Left lung (tissue), 4 donors: ENCODE measurements at regions not wholly inside any gene's neighbourhood (a gene's known extent, or its start where the extent isn't known, plus 50 kb on each side); places are given as distances from the start of the nearest gene placed in this dataset.

Experiments
- ATAC-seq: fragments of 200-7000 bp; cut with Tn5 transposase; one replicate; pipeline ENCODE4 v1.9.1; 2020; ENCODE audit warnings: moderate library complexity
- DNase-seq, 4 donors: peaks; one replicate each; pipeline ENCODE4 v3.0.0-alpha.2; 2013 to 2020
- H3K27ac ChIP-seq, 2 donors: fragments of 200-600 bp; sonication (generic) in 1 of 2; one replicate each; pipeline versions ENCODE4 v1.5.0 to v1.8.0; 2020 to 2021
- H3K27me3 ChIP-seq, 2 donors: fragments of 200-600 bp; sonication (generic) in 1 of 2; one replicate each; pipeline versions ENCODE4 v1.5.0 to v1.8.0; 2020 to 2021
- H3K36me3 ChIP-seq, 2 donors: fragments of 200-600 bp; sonication (generic) in 1 of 2; one replicate each; pipeline versions ENCODE4 v1.5.0 to v1.8.0; 2020 to 2021
- H3K4me1 ChIP-seq, 2 donors: fragments of 200-600 bp; one replicate each; pipeline ENCODE4 v1.8.0; 2021
- H3K4me3 ChIP-seq, 2 donors: fragments of 200-600 bp; sonication (generic) in 1 of 2; one replicate each; pipeline versions ENCODE4 v1.5.0 to v1.8.0; 2020 to 2021; ENCODE audit warnings: mild to moderate bottlenecking in 1 of 2
- H3K9me3 ChIP-seq, 2 donors: fragments of 200-600 bp; sonication (generic) in 1 of 2; one replicate each; pipeline versions ENCODE4 v1.5.0 to v1.8.0; 2020 to 2021
- intact Hi-C, 2 donors: fragments of 100-400 bp; cut with DNase I; formaldehyde crosslinking; loops; one replicate each; pipeline versions ENCODE4 v1.11.2 to v1.14.2; 2022
- TF ChIP-seq, protein P1 (sequence below), 2 donors: fragments of 200-600 bp; sonication (generic) in 1 of 2; IDR thresholded peaks; one replicate each; pipeline versions ENCODE4 v1.5.0 to v1.8.0; 2021; ENCODE audit warnings: antibody characterized with exemption in 2 of 2
- donor health status: DM: no; HTN: yes; CAD: no.
- donor health status: DM: no; HTN: no; CAD: no.

DNA sequence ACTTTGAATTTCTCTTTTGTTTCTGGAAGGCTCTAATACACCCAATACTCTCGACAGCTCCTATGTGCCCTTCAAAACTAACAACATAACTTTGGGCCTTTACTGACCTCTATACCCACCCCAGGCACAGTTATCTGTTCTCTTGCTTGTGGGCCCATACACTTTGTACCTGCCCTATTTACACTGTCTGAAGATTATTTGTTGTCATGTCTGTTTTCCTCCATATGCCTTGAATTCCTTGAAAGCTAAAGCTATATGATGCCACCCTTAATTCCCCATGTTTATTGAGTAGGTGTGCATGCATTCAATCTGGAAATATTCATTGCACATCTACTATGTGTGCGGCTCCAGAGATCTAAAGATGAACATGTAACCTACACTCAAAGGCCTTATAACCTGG is 267.6 kb downstream of the PLPP3 start:
- intact Hi-C loops, result no loop called here
- TF ChIP-seq, protein P1, sequence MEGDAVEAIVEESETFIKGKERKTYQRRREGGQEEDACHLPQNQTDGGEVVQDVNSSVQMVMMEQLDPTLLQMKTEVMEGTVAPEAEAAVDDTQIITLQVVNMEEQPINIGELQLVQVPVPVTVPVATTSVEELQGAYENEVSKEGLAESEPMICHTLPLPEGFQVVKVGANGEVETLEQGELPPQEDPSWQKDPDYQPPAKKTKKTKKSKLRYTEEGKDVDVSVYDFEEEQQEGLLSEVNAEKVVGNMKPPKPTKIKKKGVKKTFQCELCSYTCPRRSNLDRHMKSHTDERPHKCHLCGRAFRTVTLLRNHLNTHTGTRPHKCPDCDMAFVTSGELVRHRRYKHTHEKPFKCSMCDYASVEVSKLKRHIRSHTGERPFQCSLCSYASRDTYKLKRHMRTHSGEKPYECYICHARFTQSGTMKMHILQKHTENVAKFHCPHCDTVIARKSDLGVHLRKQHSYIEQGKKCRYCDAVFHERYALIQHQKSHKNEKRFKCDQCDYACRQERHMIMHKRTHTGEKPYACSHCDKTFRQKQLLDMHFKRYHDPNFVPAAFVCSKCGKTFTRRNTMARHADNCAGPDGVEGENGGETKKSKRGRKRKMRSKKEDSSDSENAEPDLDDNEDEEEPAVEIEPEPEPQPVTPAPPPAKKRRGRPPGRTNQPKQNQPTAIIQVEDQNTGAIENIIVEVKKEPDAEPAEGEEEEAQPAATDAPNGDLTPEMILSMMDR (IDR thresholded peaks at IDR 0.05), result no peak
- ATAC-seq (no peak), DNase-seq (no peak)
- no peak overlapping the region for H3K4me3 ChIP-seq
- no peak overlapping the region for H3K27ac ChIP-seq
- H3K36me3 ChIP-seq, result no peaks in the 10 kb centered on the region
- no peaks in the 10 kb centered on the region for H3K27me3 ChIP-seq
- H3K9me3 ChIP-seq, result peaks cover 0 to 12% of the 10 kb centered on the region in 2 donors
- H3K4me1 ChIP-seq, result no peaks in the 10 kb centered on the region

DNA sequence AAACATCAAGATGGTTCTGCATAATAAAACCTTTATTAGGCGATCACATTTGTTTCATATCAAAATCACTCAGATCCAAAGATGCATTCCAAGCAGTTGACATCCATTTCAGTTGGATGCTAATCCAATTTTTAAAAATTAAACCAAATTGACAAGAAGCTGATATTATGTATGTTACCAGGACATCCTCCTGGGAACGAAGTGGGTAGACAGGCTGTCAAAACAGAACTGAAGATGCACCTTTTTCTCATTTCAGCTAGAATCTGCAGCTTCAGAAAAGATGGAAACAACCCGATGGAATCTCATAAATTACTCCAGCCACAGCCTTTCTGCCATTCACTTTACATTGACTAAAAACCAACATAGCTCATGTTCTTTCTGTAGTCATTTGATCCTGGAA is 268.4 kb downstream of the PLPP3 start:
- intact Hi-C loops, result no loop called here
- peaks cover 0 to 12% of the 10 kb centered on the region in 2 donors for H3K9me3 ChIP-seq
- TF ChIP-seq, protein P1 (IDR thresholded peaks at IDR 0.05), result no peak
- DNase-seq (no peak), ATAC-seq (no peak)
- no peak overlapping the region for H3K27ac ChIP-seq
- no peaks in the 10 kb centered on the region for H3K4me1 ChIP-seq
- H3K36me3 ChIP-seq, result no peaks in the 10 kb centered on the region
- H3K4me3 ChIP-seq, result no peak overlapping the region
- H3K27me3 ChIP-seq, result no peaks in the 10 kb centered on the region

DNA sequence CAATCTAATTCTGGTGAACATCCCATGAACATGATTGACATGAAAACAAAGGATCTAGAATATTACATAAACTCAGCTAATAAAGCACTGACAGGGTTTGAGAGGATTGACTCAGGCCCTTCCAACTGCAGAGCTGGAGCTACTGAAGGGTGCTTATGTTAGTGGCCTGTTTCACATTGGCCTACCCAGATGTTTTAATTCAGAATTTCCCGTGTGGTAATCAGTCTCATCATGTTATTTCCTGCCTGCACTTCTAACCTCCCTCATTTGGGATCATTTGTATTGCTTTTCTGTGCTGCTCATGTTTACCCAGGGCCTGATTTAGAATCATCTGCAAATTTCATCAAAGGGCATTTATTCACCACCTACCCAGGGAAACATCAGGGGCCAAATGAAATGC is 270.3 kb downstream of the PLPP3 start:
- intact Hi-C loops, result no loop called here
- ATAC-seq, result no peak

DNA sequence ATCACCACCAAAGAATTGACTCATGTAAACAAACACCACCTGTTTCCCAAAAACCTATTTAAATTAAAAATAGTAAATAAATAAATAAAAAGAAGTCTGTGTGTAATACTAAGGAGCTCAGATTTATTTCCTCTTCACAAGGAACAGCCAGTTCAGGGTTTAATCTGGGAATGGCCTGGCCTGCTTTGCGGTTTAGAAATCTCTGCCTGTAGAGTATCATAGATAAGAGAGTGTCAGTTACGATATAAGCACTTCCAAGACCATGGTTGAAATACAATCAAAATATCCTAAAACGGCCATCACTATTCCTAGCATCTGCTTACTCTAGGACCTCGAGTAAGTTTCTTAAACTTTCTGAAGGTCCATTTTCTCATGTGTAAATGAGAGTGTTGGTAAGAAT is 274.4 kb downstream of the PLPP3 start:
- no peaks in the 10 kb centered on the region for H3K36me3 ChIP-seq
- H3K27ac ChIP-seq, result no peak overlapping the region
- intact Hi-C loops, result no loop called here
- H3K4me3 ChIP-seq, result no peak overlapping the region
- H3K4me1 ChIP-seq, result no peaks in the 10 kb centered on the region
- TF ChIP-seq, protein P1 (IDR thresholded peaks at IDR 0.05), result no peak
- ATAC-seq (no peak), DNase-seq (peak in 1 of 4 donors; percentile 24)
- no peaks in the 10 kb centered on the region for H3K9me3 ChIP-seq
- H3K27me3 ChIP-seq, result no peaks in the 10 kb centered on the region

More for the DNA sequence above, 270.3 kb downstream of the PLPP3 start:
- Histone ChIP-seq H3K36me3 (no peaks in the 10 kb centered on the region), H3K4me1 (no peaks in the 10 kb centered on the region), H3K27ac (no peak overlapping the region), H3K4me3 (no peak overlapping the region), H3K27me3 (no peaks in the 10 kb centered on the region), H3K9me3 (peaks cover 0 to 4% of the 10 kb centered on the region in 2 donors)
- TF ChIP-seq, protein P1 (IDR thresholded peaks at IDR 0.05), result no peak
- DNase-seq, result no peak

DNA sequence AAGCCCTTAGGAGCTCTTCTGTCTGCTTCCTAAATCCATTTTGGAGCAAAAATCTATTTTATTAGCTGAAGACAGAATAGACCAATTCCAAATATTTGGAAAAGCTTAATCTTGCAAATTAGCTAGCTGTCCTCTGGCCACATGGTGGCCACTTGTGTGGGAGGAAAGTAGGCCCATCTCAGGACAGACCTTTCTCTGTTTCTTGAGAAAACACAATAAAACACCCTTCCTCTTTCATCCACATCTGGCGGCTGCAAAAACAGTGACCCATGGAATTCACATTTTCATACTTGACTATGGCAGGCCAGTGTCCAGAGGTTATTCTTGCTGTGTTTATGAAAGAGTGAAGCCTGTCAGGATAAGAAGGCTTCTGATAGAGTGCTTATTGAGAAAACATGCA is 275.6 kb downstream of the PLPP3 start:
- H3K27ac ChIP-seq, result no peak overlapping the region
- no peak for ATAC-seq
- H3K9me3 ChIP-seq, result no peaks in the 10 kb centered on the region

More for the DNA sequence above, 275.6 kb downstream of the PLPP3 start:
- no peaks in the 10 kb centered on the region for H3K27me3 ChIP-seq
- H3K4me3 ChIP-seq, result no peak overlapping the region
- no peaks in the 10 kb centered on the region for H3K4me1 ChIP-seq
- TF ChIP-seq, protein P1 (IDR thresholded peaks at IDR 0.05), result no peak
- no peak for DNase-seq
- H3K36me3 ChIP-seq, result no peaks in the 10 kb centered on the region
- intact Hi-C loops, result no loop called here
